HG02943 (cell line): ENCODE measurements at regions not wholly inside any gene's neighbourhood (a gene's known extent, or its start where the extent isn't known, plus 50 kb on each side); places are given as distances from the start of the nearest gene placed in this dataset.

Source experiments
- ATAC-seq: cut with Tn5 transposase; IDR thresholded peaks from one replicate; pipeline ENCODE4 v1.9.1; 2021; ENCODE audit warnings: mild to moderate bottlenecking, low read depth, moderate library complexity; ENCODE audit not compliant: unreplicated experiment

DNA sequence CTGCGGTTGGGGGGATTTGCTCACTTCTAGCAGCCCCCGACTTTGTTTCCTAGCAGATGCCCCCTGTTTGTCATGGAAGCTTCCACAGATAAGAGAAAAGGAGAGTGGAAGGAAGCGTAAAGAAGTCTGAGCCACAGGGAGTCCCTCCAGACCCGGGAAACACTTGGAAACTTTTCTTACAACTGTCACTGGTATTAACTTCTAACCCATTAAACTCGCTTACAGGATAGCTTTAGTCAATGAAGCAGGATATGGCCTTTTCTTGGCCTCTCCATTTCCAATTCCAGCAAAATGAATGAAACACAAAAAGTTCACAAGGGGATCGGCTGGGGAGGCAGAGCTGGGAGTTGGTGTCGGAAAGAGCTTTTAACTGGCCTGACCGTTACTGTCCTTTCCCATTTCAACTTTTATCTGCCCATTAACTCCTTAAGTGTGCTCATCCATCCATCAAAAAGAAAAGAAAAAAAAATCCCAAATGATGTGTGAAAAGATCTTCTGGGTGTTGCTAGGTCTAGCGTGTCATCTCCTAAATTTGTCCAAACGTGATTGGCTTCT, 231.9 kb upstream of the ARGLU1 start:
- no peak for ATAC-seq

DNA sequence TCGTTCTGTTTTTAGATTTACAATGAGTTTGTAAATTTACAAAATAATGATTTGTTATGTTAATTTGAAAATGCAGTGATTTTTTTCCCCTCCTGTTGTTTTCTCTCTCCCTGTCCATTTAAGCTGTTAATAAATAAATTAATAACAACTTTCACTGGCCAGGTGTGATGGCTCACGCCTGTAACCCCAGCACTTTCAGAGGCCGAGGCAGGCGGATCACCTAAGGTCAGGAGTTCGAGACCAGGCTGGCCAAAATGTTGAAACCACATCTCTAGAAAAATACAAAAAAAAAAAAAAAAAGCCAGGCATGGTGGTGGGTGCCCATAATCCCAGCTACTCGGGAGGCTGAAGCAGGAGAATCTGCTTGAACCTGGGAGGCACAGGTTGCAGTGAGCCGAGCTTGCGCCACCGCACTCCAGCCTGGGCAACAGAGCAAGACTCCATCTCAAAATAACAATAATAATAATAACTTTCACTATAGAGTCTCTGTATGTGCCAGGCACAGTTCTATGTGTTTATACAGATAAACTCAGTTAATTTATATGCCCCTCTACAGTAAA, 229.2 kb upstream of the ARGLU1 start:
- no peak for ATAC-seq

DNA sequence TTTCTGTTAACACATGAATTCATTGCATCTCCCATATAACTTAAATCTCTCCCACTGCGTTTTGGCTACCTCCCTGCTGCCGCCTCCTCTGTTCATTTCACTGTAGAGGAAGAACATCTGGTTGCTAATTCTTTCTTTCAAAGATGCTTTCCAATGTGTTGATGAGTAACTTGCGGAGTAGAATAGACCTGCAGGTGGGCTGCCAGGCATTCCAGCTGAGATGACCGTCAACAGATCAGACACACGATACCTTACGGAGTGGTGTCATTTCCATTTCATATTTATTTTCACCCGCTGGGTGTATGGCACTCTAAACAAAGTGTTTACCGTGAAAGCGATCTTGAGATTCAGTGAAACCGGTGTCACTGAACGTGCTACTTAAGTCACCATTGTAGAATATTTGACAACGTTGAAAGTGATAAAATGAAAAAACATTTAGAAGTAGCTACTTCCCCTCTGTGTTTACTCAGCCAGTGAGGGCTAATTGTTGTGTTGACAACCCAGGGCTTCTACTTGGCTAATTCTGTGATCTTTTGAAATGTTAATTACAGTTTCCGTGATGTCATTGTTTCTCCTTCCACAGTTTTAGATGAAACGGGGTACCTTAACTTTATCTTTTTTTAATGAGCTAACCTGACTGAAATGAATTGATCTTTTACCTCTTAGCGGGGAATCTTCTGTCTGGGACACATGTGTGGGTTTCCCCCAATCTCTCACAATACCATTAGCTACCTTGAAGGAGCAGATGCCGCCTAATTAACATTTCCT, 228.5 kb upstream of the ARGLU1 start:
- no peak for ATAC-seq

DNA sequence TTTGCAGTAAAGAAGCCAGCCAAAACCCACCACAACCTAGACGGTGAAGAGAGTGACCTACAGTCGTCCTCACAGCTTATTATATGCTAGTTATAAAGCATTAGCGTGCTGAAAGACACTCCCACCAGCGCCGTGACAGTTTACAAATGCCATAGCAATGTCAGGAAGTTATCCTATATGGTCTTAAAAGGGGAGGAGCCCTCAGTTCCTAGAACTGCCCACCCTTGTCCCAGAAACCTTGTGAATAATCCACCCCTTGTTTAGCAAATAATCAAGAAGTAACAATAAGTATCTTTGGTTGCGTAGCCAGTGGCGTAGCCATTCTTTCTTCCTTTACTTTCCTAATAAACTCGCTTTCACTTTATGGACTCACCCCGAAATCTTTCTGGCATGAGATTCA, 227.9 kb upstream of the ARGLU1 start:
- no peak for ATAC-seq

DNA sequence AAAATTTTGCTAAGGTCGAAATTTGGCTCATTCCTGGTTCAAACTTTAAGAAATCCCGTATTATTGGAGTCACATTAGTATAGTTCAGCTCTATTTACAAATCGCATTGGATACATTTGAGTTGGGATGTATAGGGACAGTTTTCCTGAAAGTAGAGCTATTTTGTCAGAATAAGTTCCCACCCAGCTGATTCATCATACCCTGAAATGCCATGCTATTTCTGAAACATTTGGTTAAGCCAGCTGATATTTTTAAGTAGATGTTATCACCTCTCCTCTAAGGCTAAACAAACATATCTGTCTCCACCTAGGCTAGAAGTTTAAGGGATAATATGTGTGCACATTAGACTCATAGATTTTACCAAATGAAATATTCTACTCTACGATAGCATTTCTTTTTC, 226.2 kb upstream of the ARGLU1 start:
- ATAC-seq = no peak

DNA sequence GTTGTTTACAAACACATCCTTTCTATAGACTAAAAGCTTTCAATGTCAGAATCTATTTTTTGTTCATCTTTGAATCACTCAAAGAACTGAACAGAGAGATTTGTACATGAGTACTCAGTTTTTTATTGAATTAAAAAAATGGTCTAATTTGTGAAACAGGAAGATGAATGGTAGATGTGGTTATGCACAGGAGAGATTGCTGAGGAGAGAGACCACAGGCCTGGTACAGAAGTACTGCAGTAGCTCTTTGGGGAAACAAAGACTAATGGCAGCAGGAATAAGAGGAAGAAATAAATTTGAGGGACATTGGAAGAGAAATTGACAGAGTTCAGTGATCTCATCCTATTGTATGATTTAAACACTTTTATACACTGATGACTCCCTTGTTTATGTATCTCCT, 222.0 kb upstream of the ARGLU1 start:
- ATAC-seq = no peak

DNA sequence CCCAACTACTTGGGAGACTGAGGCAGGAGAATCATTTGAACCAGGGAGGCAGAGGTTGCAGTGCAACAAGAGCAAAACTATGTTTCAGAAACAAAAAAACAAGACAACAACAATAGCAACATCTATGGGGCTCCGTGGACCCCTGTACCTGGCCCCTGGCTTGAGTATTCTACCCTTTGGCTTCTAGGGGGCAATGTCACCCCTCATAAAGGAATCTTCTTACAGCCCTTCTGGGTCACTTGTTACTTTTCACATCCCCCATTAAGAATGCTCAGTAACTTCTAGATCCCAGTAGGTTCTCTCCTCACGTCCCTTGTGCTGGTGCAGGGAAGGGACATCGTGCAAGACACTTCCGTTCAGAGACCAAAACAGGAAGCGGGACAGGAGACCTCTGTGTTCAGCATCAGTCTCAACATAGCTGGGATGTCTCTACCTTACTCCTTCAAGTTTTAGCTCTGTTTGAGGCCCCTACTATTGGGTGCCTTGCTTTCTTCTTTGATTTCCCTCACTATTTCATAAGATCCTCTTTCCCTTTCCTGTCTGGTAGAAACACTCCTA, 218.1 kb upstream of the ARGLU1 start:
- ATAC-seq = no peak

DNA sequence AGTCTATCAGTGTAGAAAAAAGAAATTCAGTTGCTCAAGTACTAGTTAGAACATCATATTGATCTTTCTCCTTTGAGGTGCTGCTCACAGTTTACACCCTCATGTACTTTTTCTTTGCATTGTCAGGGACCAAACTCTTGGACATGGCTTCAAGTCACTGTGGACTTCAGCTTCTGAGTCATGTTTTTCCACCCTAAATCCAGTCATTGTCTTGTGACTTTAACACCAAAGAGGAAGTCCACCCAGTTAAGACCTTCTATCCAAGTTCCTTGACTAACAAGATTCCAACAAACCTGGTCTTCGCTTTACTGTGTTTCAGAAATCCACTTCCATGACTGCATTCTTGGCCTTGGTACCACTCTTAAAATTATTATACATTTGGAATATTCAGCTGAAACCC, 206.7 kb upstream of the ARGLU1 start:
- ATAC-seq = no peak

DNA sequence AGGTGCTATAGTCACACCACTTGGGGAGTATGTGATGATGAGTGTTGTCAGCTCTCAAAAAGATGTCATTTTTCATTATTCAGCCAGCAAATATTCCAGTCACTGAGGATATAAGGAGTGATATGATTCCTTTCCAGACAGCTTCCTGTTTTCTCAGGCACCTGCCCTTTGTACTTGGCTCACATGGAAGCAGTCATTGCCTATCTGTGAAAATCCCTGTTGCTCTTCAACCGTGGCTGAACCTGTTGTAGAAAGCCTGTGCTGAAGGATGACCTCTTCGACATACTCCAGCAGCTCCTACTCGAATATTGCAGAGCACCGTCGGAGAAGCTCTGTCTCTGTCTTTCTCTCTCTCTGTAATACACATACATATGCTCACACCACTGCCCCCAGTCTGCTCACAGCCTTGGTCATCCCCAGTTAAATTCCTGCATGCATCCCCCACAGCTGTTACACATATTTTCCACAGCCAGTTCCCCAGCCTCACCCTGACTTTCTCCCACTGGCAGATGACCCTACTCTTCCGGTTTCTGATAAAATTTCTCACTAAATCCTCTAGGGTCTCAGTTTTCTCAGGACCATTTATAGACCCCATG, 204.2 kb upstream of the ARGLU1 start:
- no peak for ATAC-seq

DNA sequence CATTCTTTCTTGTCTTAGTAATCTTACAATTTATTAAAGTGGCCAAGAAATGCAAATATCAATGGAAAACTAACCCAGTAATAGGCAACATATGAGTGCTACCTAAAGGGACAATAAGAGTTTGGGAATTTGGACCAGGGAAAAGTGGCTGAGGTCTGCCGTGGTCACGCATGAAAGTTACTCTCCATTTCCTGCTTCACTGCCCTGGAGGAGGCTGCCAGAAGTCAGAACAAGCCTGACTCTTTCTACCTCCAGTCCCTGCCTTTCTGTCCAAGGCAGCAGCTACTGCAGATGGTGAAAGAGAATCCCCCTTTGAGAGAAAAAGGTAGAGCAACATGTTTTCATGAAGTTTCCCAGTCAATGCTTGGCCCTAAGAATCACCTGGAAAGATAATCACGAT, 201.1 kb upstream of the ARGLU1 start:
- no peak for ATAC-seq

DNA sequence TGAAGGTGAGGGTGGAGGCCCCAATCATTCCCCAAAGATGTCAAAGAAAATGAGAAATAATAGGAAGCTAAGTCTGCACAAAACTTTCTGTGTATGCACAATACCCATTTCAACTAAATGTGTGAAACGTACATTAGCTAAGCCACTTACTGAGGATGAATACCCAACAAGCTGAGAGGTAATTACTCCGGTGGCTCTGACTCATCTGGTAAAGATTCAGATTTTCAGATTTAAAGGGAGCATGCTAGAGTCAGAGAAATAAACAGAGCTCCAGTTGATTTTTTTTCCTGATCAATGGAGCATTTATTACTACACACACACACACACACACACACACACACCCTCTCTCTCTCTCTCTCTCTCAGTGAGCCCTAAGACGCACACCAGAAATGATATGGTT, 194.8 kb upstream of the ARGLU1 start:
- ATAC-seq = no peak

DNA sequence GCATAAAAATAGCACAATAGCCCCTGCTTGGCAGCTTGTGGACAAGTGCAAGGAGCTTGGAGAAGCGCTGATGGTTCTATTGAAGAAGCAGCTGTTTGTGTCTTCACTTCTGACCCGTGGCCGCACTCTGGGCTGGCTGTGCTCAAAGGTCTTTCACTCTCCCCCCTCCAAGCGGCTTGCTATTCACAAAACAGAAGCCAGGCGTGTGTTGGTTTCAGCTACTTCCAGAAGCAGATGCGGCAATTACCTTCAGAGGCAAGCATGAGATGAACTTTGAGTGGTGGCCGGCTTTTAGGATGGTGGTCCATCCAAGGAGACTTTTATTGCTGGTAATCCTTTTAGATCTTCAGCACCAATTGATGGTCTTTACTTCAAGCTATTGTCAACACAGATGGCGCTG, 188.5 kb upstream of the ARGLU1 start:
- no peak for ATAC-seq

DNA sequence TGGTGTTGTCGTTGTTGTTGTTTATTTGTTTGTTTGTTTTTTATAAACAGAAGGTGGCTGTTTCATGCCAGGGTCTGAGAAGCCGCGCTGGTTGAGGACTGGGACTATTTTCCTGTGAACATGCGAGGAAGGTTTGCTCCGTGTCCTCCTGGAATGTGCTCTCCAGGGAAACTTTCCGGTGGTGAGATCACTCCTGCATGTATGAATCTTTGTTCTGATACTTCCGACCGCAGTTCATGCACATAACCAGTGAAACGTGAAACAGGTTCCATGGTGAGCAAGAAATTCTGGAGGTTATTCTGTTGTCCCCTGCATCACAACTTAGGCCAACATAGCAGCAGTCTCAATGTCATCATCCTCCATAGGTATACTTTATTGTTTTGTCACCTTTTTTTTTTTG, 187.6 kb upstream of the ARGLU1 start:
- no peak for ATAC-seq

DNA sequence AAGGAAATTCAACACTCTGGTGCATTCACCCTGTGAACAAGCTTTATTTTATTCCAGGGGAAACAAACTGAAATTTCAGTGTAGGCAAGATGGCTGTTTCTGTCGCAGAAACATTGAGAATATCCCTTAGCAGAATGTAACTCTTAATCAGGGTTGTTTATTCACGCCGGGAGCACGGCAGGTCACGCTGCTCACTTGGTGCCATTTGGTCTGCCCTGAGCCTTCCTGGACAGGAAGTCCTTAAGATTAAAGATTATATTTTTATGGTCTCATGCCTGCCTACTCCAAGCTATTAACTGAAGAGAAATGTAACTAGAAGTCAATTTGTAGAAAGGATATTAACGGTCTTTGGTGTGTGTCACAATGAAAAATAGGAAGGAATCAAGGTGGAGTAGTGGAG, 185.3 kb upstream of the ARGLU1 start:
- no peak for ATAC-seq

DNA sequence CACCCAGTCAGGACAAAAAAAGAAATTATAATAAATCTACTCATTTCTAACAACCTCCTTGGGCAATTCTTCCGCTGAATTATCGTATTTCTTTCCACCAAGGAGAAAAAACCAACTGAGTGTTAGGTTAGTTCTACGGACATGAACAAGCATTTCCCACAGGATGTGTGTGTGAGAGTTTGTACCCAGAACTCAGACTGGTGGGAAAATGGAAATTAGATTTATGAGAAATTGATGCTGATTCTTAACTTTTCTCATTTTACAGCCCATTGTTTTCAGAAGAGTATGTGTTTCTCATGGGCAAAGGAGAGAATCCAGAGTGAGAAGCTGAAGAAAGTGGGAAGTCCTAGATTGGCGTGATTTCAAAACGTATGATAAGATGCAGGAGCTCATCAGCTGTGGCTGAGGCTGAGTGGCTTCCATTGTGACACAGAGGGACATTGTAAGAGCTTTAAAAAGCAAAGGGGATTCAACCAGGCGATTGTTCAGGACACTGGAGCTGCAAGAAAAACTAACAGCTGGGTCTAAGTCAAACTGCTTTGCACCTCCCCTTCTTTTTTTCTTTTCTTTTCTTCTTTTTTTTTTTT, 184.7 kb upstream of the ARGLU1 start:
- ATAC-seq = no peak

DNA sequence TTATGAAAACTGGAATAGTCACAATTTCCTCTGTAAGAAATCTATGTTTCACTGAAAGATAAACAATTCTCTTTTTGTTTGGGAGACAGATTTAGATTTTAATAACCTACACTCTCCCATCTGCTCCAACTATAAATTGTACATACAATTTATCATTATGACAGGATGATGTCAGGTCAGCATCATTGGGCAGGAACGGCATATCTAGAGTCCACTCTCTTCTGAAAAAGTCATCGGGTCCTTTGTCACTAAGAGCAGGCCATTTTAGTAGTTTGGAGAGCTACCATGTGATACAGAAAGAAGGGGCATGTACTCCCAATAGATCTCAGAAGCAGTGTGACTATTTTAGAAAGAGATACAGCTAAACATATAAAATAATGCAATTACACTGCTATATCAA, 180.8 kb upstream of the ARGLU1 start:
- no peak for ATAC-seq

DNA sequence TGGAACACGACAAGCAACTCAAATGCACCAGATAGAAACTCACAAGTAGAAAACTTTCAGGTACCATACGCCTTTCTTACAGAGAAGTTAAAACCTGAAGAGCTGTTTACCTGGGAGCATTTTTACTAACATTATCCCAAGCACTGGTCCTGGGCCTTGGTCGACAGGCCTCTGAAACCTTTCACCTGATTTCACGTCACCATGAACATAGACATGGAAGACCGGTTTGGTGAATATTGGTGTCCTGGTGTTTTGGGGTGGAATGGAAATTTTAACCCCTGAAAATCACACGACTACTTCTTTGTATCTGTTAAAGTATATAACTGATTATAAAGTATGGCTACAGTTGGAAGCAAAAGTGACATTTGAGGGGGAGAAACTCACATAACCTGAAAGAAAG, 176.6 kb upstream of the ARGLU1 start:
- ATAC-seq = no peak

DNA sequence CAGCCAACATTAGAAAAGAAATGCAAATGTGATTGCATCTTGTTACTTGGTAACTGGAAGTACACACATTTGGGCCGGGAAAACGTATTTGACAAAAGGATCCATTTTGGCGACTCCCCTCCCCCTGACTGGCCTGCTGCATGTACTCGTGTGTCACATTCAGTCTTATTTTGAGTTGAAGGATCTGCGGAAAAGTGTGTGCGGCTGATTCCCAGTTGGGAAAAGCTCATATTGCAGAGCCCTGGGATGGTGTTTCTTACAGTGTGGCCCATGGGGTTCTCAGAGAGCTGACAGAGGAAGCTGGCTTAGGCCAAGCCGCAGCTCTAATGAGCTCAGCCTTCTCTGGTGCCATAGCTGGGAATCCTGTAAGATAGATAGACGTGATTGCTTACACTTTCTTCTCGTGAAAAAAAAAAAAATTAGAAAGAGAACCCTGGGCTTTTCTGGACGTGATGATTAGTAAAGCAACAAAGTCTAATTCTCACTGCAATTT, 170.3 kb upstream of the ARGLU1 start:
- ATAC-seq = no peak

DNA sequence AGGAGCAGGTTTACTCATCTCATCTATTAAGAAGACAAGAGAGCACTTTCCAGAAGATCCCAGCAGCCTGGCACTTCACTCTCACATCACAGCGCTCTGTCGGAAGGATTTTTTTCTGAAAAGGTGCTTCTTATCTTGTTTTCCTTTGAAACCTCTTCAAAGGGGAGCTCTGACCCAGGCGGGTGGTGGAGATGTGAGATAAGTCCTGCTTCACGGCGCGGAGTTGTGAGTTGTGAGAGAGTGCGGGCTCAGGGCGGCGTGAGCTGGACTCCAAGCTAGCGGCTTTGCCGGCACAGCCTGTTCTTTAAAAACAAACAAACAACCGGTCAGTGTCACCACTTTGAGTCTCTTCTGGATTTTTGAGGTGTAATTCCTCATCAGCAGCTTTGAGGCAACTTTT, 169.0 kb upstream of the ARGLU1 start:
- ATAC-seq = no peak

DNA sequence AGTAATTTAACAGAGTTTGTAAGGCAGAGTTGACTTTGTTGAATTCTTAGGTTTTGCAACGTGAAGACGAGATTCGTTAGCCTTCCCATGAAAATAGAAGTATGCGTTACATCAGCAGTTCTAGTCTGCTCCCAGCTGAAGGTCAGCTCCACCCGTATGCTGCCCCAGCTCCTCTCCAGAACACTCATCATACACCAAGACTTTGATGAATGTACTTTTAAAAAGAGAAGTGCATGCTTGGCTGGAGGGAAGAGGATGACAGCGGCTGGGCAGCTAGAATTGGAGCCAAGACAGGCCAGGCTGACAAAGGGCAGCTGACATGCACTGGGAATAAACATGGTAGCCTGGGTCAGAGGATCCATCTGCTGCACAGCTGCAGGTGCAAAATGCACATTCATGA, 166.3 kb upstream of the ARGLU1 start:
- ATAC-seq = no peak

DNA sequence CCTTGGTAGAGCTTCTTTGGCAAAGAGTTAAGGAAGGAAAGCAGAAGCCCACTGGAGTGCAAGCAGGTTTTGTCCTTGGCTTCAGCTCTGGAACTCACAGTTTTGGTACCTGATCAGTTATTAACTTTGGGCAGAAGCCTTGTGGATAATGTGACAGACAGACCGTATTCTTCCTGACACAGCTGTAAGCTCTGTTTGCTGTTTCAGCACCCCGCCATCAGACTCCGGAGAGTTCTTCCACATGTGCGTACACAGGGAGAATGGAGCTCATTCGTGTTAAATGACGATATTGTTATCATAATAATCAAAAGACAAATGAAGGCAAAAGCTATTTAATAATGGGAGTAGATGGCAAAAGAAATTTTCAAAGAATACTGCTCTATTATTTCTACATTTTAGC, 155.1 kb upstream of the ARGLU1 start:
- ATAC-seq = no peak
